ENCODE measurements at regions not wholly inside any gene's neighbourhood (a gene's known extent, or its start where the extent isn't known, plus 50 kb on each side); places are given as distances from the start of the nearest gene placed in this dataset.

DNA sequence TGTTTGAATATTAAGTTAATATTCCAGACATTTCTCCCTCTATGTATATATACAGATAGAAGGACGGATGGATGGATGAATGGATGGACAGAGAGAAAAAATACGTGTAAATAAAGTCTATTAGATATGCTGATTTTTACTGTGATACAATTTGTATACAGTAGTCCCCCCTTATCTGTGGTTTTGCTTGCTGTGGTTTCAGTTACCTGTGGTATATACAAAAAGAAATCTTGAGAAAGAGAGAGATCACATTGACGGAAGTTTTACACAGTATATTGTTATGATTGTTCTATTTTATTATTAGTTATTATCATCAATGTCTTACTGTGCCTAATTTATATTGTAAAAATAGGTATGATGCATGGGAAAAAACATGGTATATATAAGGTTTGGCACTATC, 290.2 kb downstream of the UTRN start:
- DNase-seq (ENCODE audit: low read depth) = no peak

DNA sequence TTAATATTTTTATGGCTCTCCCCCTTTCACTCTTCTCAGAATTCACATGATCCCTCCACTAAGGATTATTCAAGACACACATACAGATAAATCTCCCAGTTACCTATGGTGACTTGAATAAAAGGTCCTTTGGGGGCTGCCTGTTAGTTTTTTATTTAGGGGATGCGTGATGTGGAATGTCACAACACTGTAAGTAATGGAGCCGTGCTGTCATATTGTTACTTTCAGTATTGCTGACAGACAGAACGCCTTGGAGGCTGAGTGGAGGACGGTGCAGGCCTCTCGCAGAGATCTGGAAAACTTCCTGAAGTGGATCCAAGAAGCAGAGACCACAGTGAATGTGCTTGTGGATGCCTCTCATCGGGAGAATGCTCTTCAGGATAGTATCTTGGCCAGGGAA, 291.7 kb downstream of the UTRN start:
- no peak for DNase-seq (ENCODE audit: low read depth)

DNA sequence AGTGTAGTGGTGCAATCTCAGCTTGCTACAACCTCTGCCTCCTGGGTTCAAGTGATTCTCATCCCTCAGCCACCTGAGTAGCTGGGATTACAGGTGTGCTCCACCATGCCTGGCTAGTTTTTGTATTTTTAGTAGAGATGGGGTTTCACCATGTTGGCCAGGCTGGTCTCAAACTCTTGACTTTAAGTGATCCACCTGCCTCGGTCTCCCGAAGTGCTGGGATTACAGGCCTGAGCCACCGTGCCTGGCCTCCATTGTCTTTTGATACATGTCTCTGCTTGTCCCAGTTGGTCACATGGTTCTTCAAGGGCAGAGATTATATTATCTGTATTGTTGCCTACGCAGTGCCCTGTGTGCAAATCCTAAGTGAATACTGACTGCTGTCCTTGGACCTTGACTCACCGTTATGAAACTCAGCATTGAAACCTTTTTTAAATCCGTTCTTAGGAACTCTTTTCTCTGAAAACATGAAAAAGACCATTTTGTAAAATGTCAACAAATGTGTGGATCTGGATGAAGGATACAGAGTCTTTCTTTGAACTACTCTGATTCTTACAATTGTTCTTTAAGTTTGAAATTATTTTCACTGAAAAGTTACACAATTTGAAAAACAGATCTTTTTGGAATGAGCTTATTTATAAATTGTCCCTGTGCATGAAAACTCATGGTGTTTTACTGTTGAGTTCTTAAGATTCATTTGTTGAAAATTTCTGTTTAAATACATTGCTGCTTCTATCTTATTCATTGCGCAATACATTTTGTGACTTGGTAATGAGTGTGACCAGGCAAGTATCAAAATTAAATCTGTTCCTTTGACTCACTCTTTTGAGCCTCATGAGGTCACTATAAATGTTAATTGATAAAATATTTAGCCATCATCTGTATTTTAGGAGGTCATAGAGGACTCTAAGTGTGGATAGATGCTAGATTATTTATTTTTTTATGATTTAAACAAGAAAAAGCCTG, 293.5 kb downstream of the UTRN start:
- DNase-seq (ENCODE audit: low read depth) = no peak

DNA sequence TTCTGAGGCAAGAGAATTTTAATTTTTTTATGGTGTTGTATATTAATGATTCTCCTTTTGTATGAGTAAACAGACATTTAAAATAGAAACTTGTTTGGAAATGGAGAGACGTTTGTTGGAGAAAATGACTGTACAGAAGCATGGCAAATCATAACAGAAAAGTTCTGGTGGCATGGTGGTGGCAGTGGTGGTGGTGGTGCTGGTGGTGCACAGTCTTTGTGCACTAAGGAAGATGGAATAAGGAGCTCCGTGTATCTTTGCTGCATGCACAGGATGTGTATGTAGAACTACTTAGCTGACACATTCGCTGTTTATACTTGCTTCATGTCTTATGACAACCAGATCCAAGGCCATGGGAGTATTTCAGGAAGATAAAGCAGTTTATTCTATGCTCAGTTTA, 294.9 kb downstream of the UTRN start:
- DNase-seq (ENCODE audit: low read depth) = no peak

DNA sequence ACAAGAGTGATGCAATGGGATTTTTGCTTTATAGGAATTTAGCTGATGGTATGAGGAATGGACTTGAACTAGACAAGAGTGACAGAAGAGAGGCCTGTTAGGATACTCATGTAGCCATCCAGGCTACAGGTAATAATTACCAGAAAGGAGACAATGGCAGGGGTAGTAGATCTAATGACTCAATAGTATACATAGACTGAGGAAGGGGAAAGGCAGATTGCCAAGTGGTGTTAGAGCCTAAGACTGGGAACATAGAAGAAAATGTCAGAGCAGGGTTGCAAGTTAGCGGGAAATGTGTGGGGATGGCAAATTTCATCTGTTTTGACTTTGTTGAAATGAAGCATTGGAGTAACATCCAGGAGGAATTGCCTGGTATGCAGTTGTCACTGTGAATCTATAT, 295.6 kb downstream of the UTRN start:
- DNase-seq (ENCODE audit: low read depth) = no peak

DNA sequence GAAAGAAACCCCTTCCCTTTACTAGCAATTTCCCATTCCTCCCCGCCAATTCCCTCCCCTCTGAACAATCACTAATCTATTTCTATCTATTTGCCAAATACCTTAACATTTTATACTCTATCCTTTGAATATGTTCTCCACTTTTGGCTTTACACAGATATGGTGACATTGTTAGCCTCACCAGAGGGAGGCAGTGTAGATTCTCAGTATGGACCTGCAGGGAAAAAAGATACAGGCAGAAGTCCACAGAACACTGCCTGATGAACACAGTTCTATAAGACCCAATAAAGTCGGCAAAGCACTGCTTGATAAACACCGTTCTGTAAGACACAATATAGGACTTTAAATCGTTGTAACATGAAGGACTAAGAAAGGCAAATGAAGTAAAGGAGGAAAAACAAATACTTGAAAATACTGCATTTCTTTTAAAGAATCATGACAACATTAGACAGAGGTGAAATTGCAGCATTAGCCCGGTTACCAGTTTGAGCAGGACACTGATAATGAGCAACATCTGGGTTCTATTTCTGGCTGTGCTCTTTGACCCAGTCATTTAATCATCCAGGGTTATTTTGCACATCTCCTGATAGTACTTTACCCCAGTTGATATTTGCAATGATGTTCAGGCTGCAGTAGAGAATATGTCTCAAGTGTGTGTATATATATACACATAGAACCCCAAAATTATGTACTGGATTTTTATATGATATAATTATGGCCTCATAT, 296.8 kb downstream of the UTRN start:
- DNase-seq (ENCODE audit: low read depth) = peak; percentile 25

DNA sequence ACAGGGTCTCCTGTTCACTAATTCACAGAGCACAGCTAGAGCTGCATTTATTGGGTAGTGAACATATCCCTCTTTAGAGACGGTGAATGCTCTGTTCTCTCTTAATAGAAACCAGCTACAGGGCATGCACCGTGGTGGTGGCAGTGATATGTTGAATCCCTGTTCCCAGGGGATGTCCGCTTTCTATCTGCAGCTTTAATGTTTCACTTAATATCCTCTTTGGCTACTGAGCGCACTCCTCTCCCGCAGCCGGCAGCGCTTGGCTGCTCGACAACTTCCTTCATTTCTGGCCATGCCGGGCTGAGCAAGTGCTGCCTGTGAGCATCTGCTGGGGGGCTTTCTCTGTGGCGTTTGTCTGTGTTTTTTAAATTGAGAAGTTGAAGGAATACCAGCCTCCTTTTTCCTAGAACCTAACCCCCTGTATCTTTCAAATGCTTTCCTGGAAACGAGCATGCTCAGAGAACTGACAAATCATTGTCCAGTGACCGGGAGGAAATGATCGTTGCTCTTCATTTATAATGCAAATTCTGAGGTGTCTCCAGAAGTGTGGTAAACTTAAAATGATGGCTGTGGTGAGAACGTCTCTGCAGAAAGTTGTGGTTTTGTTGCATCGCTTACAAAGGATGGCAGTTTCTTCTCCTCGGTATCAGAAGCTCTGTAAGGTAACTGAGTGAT, 297.9 kb downstream of the UTRN start:
- DNase-seq (ENCODE audit: low read depth) = peak; percentile 20

DNA sequence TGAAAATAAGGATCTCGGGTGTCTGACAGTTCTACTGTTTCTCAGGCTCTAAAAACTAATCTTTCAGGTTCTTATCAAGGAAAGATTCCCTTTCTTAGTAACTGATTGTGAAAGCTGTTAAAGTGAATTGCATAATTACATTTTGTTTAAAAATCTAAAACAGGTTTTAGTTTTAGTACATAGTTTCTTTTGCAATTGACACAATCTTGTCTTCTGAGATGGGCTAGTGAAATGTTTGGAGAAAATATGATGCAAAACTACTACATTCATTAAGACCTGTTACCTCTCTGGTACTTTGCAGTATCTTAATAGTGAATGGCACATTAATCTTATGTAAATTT, 298.4 kb downstream of the UTRN start:
- DNase-seq (ENCODE audit: low read depth) = no peak

DNA sequence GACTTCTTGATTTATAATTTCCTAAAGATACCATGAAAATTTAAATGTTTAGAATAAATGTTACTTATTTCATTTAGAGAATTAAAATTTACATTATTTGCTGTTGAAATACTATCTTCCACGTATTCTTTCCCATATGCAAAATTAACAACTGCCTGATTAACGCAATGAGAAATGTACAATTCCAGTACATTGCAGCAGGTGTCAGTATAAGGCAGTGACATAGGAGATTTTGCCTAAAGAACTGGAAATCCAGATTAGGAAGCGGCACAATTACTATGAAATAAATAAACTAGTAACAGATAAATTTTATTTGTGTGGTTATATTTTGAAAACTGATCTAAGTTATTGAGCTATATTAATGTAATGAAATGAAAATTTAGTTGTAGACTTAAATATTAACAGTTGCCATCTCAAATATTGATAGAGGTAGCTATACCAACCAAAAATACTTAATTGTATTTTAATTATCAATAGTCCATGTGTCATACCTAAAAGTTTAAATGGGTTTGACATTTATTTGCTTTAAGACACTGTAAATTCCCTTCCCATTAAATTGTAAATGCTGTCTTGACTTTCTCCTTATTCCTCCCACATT, 300.2 kb downstream of the UTRN start:
- peak; percentile 37 for DNase-seq (ENCODE audit: low read depth)

DNA sequence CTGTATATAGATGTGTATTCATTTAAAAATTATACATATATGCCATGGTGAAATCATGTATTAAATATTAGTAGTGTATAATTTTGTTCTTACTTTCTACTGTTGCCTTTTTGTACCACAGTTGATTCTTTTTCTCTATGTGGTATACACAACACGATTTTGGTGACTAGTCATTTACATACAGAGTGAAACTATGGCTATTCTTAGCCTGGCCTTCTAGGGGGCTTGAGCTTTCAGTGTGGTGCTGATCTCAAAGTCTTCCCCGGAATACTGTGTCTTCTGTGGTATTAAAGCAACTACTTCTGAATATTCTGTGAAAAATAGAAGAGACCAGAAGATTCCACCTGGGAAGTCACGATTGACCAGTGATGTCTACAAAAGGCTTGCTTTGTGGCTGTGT, 301.9 kb downstream of the UTRN start:
- DNase-seq (ENCODE audit: low read depth) = no peak

DNA sequence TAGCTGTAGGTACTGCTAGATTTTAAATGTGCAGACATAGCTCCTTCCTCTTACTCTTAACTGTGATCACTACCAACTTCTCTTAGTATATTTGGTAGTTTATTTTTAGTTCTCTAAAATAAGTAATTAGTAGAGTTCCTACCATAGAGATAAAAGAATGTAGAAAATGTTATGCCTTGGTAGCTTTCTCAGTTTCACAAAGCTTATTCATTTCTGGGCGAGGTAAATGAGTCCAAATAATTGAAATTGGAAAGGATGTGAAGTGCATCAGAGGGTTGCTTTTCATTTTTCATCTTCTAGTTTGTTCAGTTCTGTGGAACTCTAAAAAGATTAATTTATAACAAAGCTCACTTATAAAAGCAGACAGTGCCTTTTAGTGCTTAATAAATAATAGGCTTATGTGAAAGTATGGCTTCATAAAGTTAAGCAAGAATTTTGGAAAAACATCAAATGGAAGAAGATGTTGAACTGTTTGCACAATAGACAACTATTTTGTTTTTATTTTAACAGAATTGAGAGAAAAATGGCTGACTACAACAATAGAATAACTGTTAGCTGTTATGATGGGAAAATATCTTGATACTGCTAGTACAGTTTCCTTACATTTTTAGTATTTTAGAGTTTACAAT, 303.7 kb downstream of the UTRN start:
- no peak for DNase-seq (ENCODE audit: low read depth)

DNA sequence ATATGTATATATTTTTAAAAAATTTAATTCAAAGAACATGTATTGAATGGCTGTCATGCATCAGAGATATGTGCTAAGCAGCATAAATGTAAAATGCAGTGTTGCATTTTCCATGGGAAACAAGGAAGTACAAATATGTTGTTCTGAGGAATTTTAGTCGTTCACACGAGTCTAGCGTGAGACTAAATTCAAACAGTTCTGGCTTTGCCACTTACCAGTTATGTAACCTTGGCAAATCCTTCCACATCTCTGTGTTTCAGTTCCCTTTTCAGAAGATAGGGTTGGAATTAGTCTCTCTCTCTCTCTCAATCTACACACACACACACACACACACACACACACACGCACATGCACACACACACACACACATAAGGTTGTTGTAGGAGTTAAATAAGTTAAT, 305.4 kb downstream of the UTRN start:
- DNase-seq (ENCODE audit: low read depth) = no peak

DNA sequence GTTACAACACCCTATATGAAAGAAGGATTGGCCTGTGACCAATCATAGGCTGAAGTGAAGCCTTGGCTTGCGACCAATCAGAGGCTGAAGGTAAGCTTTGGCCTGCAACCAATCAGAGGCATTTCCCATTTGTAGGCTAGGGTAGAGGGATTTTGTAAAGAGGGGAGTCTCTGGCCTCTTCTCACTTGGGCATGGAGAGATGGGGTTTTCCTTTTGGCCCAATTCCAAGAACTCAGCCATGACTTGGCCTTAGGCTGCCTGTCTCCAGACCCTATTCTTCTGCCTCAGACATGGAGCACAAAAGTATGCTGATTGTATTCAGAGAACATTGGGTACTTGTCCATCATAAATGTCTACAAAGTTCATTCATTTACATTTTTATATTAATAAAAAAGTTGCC, 308.3 kb downstream of the UTRN start:
- DNase-seq (ENCODE audit: low read depth) = no peak

DNA sequence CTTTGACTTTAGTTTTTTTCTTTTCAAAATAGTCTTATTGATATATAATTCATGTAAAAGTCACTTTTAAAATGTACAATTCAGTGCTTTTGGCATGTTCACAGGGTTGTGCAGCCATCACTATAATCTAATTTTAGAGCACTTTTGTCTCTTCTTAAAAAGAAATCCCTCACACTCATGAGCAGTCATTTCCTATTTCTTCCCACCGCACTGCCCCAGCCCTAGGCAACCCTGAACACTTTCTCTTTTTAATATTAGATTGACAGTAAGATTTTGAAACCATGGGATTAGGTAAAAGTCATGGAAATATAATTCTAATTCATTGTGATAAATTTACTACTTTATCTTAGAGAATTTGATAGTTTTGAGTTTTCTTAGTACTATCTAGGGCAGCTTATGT, 309.4 kb downstream of the UTRN start:
- no peak for DNase-seq (ENCODE audit: low read depth)

DNA sequence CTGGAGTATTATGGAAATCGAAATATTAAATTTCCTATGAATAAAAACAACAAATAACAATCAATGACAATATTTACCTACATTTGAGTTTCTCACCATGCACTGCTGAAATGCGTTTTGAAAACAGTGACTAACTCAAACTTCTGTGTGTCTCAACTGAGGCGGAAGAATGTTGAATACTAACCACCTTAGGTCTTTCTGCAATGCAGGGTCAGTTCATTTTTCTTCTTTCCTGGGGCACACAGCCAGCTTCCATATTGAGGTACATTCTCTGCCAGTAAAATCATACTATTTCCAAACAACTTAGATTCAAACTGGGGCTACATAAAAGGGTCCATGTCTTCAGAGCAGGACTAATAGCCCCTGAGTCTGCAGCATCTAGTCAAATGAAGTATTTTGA, 310.1 kb downstream of the UTRN start:
- DNase-seq (ENCODE audit: low read depth) = no peak

DNA sequence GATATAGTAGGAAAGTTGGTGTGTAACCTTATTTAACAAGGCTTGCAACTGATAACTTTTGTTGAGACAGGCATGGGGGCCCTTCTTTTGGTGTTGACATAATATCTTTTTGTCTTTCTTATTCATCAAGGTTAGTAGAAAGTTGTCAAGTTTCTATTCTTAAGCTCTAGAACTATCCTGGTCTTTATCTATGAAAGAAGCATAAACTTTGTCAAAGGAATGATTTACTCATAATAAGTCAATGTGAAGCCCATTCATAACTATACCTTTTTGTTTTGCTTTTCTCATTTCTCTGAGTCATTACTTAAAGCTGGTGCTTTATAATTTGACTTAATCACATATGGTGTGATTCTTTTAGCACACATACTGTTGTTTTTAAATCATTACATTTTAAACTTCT, 312.4 kb downstream of the UTRN start:
- DNase-seq (ENCODE audit: low read depth) = no peak

DNA sequence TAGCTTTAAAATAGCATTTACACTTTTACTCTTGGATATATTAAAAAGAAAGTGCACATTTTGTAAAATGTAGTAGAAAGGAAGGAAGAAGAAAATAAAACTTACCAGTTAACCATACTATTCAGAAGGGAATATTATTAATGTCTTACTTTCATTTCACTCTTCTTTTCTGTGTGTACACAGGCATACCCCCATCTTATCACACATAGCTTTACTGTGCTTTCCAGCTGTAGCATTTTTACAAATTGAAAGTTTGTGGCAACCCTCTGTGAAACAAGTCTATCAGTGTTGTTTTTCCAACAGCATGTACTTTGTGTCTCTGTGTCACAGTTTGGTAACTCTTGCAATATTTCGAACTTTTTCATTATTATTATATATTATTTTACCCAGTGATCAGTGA, 314.5 kb downstream of the UTRN start:
- no peak for DNase-seq (ENCODE audit: low read depth)

DNA sequence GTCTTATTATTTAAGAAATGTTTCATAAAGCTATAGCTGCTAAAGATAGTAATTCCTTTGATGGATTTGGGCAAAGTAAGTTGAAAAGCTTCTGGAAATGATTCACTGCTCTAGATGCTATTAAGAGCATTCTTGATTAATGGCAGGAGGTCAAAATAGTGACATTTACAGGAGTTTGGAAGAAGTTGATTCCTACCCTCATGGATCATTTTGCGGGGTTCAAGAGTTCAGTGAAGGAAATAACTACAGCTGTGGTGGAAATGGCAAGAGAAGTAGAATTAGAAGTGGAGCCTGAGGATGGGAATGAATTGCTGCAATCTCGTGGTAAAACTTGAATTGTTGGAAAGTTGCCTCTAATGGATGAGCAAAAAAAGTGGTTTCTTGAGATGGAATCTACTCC, 316.1 kb downstream of the UTRN start:
- DNase-seq (ENCODE audit: low read depth) = no peak

DNA sequence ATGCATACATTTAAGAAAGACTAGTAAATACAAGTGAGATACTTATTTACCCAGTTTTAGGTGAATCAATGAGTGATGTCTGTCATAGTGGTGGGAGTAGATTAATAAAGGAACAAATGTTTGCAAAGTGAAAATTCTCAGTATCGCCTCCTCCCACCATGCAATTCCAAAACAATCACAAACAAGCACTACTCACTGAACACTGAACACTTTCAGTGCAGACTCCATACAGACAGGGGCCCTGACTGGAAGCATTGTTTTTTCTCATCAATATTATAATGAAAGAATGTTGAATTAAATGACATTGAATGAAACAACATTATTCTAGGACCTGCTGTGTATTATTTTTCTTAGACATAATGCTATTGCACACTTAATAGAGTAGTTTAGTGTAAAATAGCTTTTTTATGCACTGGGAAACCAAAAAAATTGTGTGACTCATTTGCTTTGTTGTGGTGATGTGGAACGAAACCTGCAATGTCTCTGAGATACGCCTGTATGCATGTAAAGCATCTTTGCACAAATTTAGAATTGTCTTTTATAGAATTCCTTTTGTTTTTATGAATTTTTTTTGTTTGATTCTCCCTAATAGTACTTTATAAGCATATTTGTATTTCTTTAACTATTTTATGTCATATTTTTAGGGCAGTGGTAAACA, 317.5 kb downstream of the UTRN start:
- DNase-seq (ENCODE audit: low read depth) = no peak

DNA sequence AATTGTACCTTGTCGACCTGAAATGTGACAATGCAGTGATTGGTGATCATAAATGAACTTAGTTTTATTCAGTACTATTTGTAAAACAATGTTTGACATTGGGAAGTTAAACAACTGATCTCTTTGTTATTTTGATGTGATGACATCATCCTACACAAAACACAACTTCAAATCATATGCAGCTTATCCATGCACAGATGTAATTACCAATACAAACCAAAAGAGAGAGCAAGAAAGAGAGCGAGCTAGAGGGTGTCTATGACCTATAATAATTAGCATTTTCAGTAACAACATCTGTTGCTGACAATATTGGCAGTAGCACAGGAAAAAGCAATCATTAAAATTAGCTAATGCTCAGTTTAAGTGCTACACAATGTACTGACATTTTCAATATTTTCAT, 320.9 kb downstream of the UTRN start:
- no peak for DNase-seq (ENCODE audit: low read depth)

All from HT1080 (cell line).